NCI-H187 treated with DMSO at 0.1 percent for 48 hours (cell line): ENCODE measurements at regions not wholly inside any gene's neighbourhood (a gene's known extent, or its start where the extent isn't known, plus 50 kb on each side); places are given as distances from the start of the nearest gene placed in this dataset.

Source experiments
- DNase-seq: peaks from one replicate; lab custom pipeline; 2025; lab: John Stamatoyannopoulos, UW

DNA sequence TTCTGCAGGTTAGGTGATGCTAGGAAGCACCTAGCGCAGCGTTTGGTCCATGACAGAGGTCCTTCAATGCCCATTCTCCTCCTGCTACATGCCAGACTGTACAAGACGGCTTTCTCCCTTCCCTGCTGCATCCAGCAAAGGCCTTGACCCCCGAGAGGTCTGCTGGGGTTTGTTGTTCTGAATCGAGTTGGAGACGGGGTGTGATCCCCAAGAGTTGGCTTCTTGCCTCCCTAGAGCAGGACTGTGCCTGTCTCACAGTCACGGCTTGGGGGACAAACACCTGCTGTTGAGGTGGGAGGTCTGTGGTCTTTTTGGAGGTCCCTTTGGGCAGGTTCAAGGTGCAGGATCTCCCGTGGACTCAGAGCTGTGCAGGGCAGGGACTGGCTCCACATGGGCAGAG is 352.3 kb upstream of the B3GAT1 start:
- no peak for DNase-seq

DNA sequence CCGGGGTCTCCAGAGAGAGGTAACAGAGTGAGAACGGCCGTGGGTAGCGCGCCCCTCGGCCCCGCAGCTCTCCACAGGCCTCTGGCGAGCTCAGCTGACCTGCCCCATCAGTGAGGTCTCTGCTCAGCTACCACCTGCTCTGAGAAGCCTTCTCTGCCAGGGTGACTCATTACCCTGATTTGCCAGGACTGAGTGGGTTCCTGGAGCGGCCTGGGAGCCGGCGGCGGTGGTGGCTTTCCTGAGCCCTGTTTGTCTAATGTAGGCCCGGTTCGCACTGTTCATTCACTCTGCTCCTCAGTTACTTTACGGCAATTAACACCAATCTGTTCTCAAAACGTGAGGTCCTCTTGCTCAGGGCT is 351.0 kb upstream of the B3GAT1 start:
- no peak for DNase-seq

DNA sequence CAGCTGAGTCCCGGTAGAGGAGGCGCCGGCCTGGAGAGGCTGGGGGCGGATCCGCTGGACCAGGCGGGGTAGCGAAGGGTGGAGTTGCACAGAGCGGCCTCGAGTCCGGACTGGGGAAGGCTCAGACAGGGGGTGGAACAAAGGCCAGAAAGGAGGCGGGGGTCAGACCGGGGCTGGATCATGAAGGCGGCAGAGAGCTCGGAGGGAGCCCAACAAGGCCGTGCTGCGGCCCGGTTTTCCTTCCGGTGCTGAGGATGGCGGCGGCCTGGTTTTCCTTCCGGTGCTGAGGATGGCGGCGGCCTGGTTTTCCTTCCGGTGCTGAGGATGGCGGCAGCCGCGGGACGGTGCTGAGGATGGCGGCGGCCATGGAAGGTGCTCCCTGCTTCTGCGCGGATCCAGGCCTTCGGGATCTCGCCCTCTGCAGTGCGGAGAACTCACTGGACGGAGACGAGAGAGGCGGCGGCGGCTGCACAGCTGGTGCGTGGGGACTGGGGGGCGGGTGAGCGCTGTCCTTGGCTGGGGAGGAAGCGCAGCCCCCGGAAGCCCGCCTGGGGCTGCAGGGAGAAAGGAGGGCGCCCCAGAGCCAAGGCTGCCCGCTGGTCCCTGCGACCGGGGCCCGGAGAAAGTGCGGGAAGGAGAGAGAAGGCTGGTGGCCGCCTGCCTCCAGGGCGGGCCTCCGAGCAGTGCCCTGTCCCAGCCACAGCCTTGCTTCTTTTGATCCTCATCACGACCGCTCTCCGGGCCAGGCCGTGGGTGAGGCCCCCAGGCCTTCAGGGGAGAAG is 350.4 kb upstream of the B3GAT1 start:
- no peak for DNase-seq

DNA sequence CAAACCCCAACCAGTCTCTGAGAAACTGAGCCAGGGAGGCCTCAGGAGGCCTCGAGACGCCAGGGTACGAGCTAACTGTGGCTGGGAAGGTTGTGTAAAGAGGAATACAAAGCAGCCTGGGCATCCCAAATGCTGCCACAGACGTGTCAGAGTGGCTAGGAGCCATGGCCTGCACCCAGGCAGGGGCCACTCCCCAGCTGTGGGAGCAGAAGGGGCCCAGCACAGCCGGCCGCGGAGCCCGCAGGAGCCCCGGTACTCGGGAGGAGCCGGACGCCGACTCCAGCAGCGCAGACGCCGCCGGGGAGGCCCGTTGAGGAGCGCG is 349.8 kb upstream of the B3GAT1 start:
- DNase-seq, result no peak

DNA sequence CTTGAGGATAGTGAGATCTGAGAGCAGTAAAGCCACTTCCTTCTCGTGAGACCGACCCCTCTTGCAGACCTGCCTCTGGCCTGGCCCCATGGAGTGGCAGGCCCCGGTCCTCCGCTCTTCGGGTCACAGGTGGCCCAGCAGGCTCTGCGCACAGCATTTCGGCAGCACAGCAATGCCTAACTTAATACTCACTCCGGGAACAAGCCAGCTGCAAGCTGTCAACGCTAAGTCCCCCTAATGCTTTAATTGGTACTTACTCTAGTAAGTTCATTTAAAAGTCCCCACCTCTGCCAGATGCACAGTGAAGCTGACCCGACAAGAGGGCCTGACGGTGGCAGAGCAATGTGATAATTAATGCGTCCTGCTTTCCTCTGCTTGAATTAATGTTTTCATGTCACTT is 349.3 kb upstream of the B3GAT1 start:
- DNase-seq, result no peak

DNA sequence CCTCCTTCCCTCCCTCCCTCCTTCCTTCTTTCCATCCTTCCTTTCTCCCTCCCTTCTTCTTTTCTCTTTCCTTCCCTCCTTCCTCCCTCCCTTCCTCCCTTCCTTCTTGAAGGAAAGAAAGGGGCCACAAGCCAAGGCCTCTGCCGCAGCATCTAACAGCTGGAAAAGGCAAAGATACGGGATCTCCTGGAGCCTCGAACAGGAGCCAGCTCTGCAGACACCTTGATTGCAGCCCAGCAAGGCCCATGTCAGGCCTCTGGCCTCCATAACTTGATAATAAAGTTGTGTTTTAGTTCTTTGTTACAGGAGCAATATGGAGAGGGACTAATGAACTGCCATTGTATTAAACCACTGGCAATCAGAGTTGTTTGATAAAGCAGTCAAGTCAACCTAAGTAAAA is 348.9 kb upstream of the B3GAT1 start:
- DNase-seq, result no peak

DNA sequence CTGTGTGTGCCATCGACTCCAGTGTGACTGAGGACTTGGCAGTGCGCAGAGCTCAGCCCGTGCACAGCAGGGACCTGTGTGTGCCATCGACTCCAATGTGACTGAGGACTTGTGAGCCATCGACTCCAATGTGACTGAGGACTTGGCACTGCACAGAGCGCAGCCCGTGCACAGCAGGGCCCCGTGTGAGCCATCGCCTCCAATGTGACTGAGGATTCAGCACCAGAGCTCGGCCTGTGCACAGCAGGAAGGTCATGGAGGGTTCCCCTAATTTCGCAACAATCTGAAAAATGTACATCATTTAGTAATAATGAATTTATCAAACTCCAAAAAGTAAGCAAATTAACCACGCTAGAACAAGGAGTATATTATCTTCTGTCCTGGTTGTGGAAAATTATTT is 348.3 kb upstream of the B3GAT1 start:
- DNase-seq, result no peak

DNA sequence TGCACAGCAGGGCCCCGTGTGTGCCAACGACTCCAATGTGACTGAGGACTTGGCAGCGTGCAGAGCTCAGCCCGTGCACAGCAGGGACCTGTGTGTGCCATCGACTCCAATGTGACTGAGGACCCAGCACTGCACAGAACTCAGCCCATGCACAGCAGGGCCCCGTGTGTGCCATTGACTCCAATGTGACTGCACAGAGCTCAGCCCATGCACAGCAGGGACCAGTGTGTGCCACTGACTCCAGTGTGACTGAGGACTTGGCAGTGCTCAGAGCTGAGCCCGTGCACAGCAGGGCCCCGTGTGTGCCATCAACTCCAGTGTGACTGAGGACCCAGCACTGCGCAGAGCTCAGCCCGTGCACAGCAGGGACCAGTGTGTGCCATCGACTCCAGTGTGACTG is 347.8 kb upstream of the B3GAT1 start:
- no peak for DNase-seq

DNA sequence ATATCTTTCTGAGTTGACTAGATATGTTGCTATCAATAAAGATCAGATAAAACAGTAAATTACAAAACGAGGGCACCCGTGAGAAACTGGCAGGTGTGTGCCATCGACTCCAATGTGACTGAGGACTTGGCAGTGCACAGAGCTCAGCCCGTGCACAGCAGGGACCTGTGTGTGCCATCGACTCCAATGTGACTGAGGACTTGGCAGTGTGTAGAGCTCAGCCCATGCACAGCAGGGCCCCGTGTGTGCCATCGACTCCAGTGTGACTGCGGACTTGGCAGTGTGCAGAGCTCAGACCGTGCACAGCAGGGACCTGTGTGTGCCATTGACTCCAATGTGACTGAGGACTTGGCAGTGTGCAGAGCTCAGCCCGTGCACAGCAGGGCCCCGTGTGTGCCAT is 347.2 kb upstream of the B3GAT1 start:
- DNase-seq, result no peak

DNA sequence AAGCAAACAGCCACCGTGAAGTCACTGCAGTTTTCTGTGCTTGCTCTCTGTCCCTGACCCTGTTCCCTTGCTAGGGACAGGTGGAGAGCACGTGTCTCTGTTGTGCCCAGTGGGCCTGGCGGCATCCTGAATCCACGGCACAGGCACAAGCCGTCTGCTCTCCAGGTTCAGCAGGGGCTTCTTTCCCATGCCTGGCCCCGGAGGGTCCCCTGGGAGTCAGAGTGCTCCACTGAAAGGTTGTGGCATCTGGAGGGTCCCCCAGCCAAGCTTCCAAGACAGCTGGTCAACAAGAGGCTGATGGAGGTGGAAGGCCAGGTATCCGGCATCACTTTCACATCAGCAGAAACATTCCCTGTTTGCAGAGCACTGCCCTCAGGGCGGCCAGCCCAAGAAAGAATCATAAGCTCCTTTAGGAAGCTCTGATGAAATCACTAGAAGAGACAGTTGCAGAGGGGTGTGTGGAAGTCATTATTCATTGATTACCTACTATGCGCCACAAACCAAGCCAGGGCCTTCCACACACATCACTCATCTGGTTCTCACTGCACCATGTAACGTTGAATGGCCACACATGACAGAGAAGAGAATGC is 346.4 kb upstream of the B3GAT1 start:
- DNase-seq, result no peak

DNA sequence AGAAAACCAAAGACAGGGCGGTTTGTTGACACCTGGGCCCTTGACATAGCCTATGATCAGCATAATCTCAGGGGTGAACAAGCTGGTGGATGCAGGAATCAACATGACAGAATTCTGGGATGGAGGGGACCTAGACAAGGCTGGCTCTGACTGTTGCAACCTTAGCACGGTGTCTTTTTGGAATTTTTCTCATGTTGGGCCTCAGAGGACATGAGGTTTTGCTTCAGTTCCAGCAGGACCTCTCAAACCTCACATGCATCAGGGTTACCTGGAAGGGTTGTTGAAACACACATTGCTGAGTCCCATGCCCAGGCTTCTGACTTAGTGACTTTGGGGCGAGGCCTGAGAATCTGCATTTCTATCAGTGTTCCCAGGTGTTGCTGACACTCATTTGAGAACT is 345.6 kb upstream of the B3GAT1 start:
- no peak for DNase-seq

DNA sequence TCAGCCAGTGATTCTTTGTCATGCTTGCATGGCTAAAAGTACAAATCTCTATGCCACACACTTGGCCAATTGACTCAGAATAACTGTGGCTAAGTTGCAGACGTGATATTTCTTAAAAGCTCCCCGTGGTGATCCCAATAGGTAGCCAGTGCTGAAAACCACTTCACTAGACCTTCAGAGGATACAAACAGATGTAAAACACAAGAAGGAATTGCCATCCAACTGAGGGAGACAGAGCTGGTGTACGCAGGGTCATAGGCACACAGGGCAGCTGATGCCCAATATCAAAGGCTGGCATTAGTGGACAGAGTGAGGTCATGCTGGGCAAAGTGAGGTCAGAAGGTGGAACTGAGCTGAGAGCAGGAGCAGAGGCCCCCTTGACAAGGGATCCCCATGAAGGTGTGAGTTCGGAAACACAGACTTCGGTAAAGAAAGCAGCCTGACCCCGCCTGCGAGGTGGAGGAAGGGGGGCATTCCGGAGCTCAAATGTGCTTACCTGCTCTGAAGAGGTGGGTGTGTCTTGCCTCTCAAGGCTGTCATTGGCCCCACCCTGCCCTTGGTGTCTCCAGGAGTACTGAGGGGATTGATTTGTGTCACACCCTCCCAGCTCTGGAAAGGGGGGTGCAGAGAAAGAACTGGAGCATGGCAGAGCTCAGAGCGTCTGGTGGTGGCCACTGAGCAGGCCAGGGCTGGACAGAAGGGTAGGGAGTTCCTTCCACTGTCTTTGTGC is 344.9 kb upstream of the B3GAT1 start:
- no peak for DNase-seq

DNA sequence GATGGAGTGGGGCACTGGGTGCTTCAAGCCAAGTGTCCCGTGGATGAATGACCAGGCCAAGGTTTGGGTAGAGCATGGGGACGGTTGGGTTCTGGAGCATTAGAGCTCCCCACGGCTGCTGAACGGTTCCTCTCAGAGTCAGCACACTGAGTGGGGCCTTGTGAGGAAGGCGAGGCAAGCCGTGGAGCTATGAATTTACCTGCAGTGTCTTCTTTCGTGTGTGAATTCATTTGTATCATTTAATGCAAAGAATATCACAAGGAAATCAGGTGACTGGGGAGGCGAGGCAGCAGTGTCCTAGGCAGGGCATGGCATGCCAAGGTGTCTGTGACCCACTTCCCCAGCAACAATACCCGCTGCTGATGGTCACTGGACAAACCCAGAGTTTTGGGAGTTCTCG is 343.5 kb upstream of the B3GAT1 start:
- no peak for DNase-seq

DNA sequence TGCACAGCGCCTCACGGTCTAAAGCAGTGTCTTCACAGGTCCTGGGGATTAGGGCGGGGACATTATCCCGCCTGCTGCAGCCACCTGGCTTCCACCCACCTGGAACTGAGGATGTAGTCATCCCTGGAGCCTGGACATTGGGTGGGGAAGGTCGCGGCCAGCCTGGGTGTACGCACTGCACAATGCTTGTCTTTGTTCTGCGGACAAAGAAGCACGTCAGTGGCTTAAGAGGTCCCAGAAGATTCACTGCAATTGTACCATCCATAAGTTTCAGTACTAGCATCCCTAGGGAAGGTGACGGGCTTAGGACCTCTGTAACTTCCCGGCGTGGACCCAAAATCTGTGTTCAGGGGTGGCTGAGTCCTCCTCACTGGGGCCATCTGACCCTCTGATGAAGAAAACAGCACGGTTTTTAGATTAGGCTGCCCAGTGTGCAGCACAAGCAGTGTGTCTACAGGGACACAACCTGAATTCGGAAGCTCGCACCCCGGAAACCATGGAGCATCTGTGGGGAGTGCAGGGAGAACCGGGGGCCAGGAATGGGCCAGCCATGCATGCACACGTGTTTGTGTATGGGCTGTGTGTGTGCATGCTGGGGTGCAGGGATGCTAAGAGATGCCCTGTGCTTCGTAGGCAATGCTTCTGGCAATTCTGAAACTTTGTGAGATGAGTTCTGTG is 342.6 kb upstream of the B3GAT1 start:
- DNase-seq, result no peak

DNA sequence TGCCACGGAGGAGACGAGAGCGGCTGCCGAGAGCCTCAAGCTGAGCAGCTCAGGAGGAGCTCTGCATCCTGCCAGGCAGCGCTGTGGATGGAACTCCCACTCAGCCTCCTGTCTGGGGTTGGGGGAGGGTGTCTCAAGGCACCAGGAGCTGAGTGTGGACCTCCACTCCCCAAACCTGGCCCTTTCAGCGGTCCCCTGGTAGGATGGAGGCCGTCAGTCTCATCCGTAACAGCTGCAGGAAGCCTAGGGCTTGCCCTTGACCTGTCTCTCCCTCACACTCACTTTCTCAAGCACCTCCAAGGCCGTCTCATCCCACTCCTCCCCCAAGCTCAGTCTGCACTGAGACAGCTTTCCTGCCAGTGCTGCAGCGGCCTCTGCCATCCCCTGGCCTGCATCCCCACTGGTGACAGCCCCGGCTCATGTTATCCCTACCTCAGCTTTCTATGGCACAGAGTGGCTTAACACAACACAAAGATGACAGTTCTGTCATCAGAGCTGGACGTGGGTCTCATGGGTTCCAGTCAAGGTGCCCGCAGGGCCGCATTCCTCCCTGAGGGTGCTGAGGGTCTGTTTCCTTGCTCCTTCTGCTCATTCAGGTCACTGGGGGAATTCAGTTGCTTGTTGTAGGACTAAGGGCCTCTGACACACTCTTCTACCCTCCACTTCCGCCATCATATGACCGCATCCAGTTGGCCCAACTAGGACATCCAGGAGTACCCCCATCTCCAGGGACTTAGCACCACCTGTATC is 341.9 kb upstream of the B3GAT1 start:
- DNase-seq, result no peak

DNA sequence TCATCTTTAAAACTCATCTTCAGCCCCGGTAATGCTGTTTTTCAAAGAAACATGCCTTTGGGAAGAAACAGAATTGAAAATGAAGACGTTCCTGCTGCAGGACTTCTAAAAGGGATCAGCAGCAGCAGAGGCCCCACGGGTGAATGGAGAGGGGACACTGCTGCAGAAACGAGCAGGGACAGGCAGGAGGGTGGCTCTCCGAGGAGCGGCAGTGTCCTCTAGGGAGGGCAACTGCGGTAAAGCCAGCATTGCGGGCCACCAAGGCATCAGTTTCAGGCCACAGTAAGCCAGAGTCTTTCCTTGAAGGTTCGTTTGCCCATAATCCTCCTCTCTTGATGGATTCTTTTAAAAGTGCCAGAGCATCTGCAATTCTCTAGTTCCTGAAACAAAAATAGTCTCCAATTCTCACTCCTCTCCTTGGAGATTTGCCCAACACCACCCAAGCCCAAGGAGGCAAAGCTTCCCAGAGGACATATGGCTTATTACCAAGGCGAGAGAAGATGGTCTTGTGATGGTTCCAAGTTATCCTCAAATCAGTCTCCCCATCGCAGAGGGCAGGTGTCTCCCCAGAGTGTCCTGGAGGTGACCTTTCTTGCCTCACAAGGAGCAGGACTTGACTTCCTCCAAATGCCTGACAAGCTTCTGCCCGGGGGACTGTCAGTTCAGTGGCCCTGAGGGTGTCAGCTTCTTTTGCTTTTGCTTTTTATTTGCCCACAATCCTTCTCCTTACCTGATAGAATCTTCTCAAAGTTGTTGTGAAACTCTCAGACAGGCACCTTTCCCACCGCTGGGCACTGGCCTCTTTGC is 341.1 kb upstream of the B3GAT1 start:
- DNase-seq, result no peak

DNA sequence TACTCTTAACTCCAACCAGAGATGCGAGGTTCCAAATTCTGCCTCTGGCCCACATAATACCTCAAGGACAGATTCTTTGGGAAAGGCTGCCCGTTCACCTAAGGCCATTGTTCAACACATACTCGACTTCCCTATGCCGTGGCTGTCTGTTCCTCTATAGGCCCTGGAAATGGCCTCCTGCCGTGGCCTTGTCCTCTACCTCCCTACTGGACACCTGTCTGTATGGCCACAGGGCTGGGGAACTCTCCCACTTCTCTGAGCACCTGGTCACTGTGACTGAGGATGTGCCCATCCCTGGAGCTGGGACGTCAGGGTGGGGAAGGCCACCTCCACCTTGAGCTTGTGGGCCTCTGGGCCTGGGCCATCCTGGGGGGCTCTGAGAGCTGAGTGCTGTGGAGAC is 340.5 kb upstream of the B3GAT1 start:
- no peak for DNase-seq

DNA sequence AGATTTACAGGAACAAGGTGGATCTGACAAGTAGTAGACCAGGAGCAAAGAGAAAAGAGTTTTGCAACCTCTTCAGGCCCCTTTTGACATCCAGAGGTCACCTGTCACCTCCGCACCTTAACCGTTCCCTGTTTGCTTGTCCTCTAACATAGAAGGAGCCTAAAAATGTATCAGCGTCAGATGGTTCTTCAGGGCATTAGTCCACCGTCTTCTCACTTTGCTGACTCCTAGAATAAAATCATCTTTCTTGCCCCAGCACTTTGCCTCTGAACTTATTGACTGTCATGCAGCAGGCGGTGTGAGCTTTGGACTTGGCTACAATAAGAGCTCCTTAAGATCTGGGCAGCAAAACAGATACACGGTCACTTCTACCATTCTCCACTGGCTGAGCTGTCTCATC is 339.7 kb upstream of the B3GAT1 start:
- DNase-seq, result no peak

DNA sequence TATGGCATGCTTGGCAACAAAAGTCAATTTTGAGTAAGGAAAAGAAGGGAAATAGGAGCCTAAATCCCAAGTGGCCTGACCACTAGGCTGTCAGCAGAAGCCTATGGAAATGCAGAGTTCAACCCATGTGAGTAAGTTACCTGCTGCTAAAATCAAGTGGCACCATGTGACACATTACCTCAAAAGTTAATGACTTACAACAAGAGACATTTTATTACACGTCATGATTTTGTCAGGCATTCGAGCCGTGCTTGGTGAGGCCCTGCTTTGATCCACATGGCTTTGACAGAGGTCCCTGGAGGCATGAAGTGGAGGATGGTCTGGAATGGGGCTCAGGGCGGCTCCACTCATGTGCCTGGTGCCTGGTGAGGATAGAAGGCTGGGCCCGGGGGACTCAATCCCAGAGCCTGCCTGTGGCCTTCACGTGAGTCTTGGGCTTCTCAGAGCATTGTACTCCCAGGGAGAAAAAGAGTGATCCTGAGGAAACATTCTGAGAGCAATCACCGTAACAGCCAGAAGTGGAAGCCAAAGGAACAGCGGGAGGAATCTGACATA is 339.1 kb upstream of the B3GAT1 start:
- no peak for DNase-seq

DNA sequence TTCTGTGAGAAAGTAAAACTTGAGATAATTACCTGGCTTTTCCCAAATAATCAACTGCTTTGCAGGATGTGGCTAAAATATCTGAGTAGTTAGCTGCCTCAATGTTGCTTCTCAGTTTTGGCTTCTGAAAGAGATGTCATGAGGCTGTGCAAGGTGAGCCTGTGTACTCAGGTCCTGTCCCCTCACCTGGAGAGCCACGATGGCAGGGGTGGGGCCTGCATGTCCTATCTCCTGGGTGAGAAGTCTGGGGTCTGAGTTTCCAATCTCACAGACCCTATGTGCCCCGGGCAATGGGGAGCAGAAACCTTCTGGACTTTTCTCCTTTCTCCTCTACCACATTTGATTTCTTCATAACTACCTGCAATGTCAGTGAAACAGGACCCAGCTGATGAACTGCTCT is 338.6 kb upstream of the B3GAT1 start:
- DNase-seq, result no peak
